MM.1S (cell line): ENCODE measurements at regions not wholly inside any gene's neighbourhood (a gene's known extent, or its start where the extent isn't known, plus 50 kb on each side); places are given as distances from the start of the nearest gene placed in this dataset.

Experiments
- CTCF ChIP-seq: fragments of 300-600 bp; sonication (generic); IDR thresholded peaks from 2 replicates; pipeline ENCODE4 v1.5.1; 2016; ENCODE audit warnings: antibody characterized with exemption, low read length, mixed read lengths
- EZH2 ChIP-seq: fragments of 300-600 bp; sonication (generic); optimal IDR thresholded peaks from 2 replicates; pipeline ENCODE3; 2017; ENCODE audit warnings: low read depth, mild to moderate bottlenecking, antibody characterized with exemption, low read length, mixed read lengths
- EZH2phosphoT487 ChIP-seq: fragments of 300-600 bp; sonication (generic); IDR thresholded peaks from 2 replicates; pipeline ENCODE4 v1.6.1; 2018; ENCODE audit warnings: antibody characterized with exemption, low read length

- TF ChIP-seq CTCF (no peak), EZH2 (no peak), EZH2phosphoT487 (no peak)
Measured at GRCh38 chr5:143987264-143987663, 175.3 kb downstream of the HMHB1 start.
